Stimulated activated memory B cell treated with anti-CD40 and anti-IgM and Interleukin-4, amounts not matched to agents 10 μg/mL and 1 μg/mL and 100 μg/mL, for 72 hours (primary cell): ENCODE measurements at regions not wholly inside any gene's neighbourhood (a gene's known extent, or its start where the extent isn't known, plus 50 kb on each side); places are given as distances from the start of the nearest gene placed in this dataset.
"Not testable (repeated sequence)": the region's sequence is repeated elsewhere in the genome, so short reads cannot be mapped to it uniquely, and the experiment has no call there.

Experiments
- ATAC-seq: fragments of 150-1000 bp; cut with Tn5 transposase; 2 replicates; pipeline ENCODE4 v1.10.0; 2021
- H3K27ac Mint-ChIP-seq: one replicate; pipeline ENCODE4 v1.8.0; 2022; ENCODE audit warnings: mild to moderate bottlenecking, mixed read lengths
- H3K27me3 Mint-ChIP-seq: one replicate; pipeline ENCODE4 v1.8.0; 2022; ENCODE audit warnings: mixed read lengths
- H3K36me3 Mint-ChIP-seq: one replicate; pipeline ENCODE4 v1.8.0; 2022; ENCODE audit warnings: mixed read lengths
- H3K4me1 Mint-ChIP-seq: one replicate; pipeline ENCODE4 v1.8.0; 2022; ENCODE audit warnings: mixed read lengths
- H3K4me3 Mint-ChIP-seq: one replicate; pipeline ENCODE4 v1.8.0; 2022; ENCODE audit warnings: mild to moderate bottlenecking, moderate library complexity, mixed read lengths
- H3K9me3 Mint-ChIP-seq: one replicate; pipeline ENCODE4 v1.8.0; 2022; ENCODE audit warnings: mixed read lengths

DNA sequence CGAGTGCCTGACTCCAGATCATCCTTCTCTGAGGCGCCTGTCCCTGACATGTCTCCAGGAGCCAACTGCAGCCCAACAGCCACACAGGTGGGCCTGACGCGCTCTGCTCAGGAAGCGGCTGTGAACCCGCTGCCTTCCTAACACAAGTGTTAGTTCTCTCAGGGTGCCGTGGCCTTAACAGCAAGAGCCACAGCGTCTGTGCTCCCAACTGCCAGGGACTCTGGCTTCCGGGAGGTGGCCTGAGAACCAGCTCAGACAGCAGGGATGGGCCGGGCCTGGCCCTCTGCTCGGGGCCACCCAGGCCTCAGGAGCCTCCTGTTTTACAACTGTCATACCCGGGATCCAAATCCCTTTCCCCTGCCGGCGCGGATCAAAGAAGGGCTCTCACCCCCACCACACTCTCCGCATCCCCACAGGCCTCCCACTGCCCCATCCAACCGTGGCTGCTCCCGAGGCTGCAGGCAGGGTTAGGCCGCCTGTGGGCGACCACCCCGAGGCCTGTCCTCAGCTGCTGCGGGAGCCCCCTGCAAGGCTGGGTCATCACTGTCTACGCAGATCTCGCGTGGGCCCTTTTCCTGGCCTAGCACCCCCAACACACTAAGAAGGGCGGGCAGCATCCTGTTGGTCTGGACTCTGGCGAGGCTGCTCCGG is 114.2 kb upstream of the ZNF236 start:
- no peaks in the 10 kb centered on the region for H3K36me3 Mint-ChIP-seq
- no peak for ATAC-seq
- no peaks in the 10 kb centered on the region for H3K27me3 Mint-ChIP-seq
- H3K9me3 Mint-ChIP-seq = no peaks in the 10 kb centered on the region
- no peak overlapping the region for H3K4me3 Mint-ChIP-seq
- H3K27ac Mint-ChIP-seq = no peak overlapping the region
- H3K4me1 Mint-ChIP-seq = no peaks in the 10 kb centered on the region

- no peak for ATAC-seq
- H3K27me3 Mint-ChIP-seq = no peaks in the 10 kb centered on the region
- no peaks in the 10 kb centered on the region for H3K4me1 Mint-ChIP-seq
- no peak overlapping the region for H3K4me3 Mint-ChIP-seq
- no peaks in the 10 kb centered on the region for H3K36me3 Mint-ChIP-seq
- no peak overlapping the region for H3K27ac Mint-ChIP-seq
- no peaks in the 10 kb centered on the region for H3K9me3 Mint-ChIP-seq
Observed at GRCh38 chr18:76707534-76707933, 114.8 kb upstream of the ZNF236 start.

DNA sequence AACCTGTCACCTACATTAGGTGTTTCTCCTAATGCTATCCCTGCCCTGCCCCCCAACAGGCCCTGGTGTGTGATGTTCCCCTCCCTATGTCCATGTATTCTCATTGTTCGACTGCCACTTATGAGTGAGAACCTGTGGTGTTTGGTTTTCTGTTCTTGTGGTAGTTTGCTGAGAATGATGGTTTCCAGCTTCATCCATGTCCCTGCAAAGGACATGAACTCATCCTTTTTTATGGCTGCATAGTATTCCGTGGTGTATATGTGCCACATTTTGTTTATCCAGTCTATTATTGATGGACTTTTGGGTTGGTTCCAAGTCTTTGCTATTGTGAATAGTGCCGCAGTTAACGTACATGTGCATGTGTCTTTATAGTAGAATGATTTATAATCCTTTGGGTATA is 117.8 kb upstream of the ZNF236 start:
- not testable (repeated sequence) for H3K36me3 Mint-ChIP-seq, H3K9me3 Mint-ChIP-seq, H3K4me1 Mint-ChIP-seq, H3K27ac Mint-ChIP-seq, H3K4me3 Mint-ChIP-seq, H3K27me3 Mint-ChIP-seq, ATAC-seq

DNA sequence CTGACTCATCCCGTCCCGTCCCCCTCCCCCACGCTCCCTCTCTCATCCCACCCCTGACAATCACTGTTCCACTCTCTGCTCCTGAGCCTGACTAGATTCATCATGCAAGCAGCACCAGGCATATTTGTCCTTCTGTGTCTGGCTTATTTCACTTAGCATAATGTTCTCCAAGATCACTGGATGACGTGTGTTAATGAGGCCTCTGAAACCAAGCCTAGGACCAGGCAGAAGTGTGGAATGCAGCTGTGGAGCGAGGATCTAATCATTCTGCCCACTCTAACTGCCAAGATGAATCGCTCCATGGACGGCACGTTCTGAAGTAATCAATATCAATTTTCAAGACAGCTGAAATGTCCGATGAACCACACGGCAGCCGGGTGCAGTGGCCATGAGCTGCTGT is 122.4 kb upstream of the ZNF236 start:
- Mint-ChIP-seq H3K36me3 (no peaks in the 10 kb centered on the region), H3K4me1 (no peaks in the 10 kb centered on the region), H3K27me3 (peaks cover 45% of the 10 kb centered on the region), H3K9me3 (no peaks in the 10 kb centered on the region), H3K27ac (no peak overlapping the region), H3K4me3 (no peak overlapping the region)
- no peak for ATAC-seq

DNA sequence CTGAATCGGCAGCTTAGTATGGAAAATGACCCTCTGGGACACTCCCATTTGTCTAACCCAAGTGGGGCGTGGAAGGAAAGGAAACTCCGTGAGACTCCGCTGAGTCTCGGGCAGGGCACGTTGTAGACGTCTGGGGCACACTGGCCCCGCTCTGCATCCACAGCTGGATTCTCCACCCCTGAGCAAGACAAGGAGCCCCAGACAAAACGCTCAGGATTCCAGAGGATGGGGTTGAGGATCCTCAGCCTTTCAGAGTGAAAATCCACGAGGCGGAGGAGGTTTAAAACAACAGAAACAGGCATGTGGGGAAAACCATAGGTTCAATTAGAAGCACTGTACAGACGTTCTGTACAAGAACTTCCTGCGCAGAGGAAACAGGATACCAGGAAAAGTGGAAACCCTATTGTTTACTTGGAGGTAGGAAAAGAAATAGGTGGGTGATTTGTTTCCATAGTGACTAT is 124.9 kb upstream of the ZNF236 start:
- no peak for ATAC-seq
- Mint-ChIP-seq H3K4me1 (no peaks in the 10 kb centered on the region), H3K27me3 (peaks cover 45% of the 10 kb centered on the region), H3K27ac (no peak overlapping the region), H3K36me3 (no peaks in the 10 kb centered on the region), H3K9me3 (no peaks in the 10 kb centered on the region), H3K4me3 (no peak overlapping the region)

DNA sequence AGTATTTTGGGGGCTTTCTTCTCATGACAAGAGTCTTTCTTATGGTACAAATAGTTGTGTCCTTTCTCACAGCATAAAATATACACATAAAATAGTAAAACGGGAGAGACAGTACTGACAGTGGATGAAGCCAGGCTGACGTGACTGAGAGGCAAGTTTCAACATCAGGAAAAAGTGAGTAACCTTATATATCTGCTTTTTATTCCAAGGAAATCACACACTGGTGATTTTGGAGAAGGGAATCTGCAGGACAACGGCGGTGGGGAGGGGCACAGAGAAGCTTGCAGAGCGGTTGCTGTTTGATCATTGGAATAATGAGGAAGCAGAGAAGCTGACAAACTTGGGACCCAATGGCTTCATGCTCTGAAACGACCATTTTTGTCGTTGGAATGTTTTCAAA is 130.6 kb upstream of the ZNF236 start:
- H3K4me3 Mint-ChIP-seq = no peak overlapping the region
- peaks cover 36% of the 10 kb centered on the region for H3K27me3 Mint-ChIP-seq
- ATAC-seq = no peak
- no peaks in the 10 kb centered on the region for H3K36me3 Mint-ChIP-seq
- no peaks in the 10 kb centered on the region for H3K9me3 Mint-ChIP-seq
- peaks cover 4% of the 10 kb centered on the region for H3K4me1 Mint-ChIP-seq
- no peak overlapping the region for H3K27ac Mint-ChIP-seq

DNA sequence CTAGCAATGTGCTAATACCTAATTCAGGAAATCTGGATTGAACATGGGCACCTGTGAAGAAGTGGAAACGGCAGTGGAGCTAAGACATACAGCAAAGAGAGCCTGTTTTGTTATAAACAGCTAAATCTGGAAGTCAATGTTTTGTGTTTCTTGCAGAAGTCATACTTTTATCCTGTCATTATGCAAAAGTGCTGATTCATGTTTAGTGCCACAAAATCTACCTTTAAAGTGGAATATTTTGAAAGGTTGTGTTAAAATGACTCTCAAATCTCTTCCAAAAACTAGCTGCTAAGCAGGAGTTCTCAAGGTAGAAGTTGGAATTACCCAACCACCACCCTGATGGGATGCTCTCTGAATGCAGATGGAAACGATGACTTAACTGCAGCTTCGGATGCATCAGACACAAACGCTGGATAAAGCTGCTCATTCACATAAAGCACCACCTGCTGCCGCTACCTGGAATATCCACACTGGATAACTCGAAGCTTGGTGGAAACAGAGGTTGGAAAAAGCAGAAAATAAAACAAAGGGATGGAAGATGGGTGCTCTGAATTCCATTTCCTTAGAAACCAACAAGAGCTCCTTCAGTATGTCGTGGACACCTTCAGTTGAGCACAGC is 132.6 kb upstream of the ZNF236 start:
- ATAC-seq = no peak
- Mint-ChIP-seq H3K4me3 (no peak overlapping the region), H3K4me1 (peaks cover 8% of the 10 kb centered on the region), H3K27ac (no peak overlapping the region), H3K36me3 (no peaks in the 10 kb centered on the region), H3K9me3 (no peaks in the 10 kb centered on the region), H3K27me3 (peaks cover 32% of the 10 kb centered on the region)

DNA sequence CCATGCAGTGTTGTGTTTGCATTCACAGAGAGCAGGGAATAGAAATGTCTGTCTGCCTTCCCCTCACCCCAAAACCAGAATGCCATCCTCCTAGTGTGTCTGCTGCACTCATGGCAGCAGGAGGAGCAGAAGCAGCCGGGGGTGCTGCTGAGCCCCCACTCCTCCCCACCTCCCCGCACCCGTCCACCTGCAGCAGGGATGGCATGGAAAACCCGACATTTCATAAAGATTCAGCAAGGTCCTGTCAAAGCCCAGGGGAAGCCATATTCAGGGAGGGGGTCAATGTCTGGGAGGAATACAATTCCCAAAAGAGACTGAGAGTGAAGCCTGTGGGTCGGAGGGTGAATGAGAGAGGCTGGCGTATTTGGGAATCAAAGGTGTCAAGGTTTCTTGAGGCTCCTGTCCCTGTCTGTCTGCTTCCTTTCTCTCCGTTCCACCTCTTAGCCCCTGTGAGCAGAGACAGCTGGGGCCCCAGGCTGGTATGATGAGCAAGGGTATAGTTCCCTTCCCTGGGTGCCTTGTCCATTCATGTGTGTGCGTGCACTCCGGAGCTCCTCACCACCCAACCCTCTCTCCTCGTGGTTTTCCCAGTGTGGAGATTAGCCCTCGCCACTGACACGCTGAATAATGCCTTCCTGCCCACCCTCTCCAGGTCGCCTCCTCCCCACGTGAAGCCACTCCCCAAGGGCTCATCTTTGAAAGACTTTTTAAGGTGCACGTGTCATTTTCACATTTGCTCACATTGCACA is 133.5 kb upstream of the ZNF236 start:
- H3K36me3 Mint-ChIP-seq = no peaks in the 10 kb centered on the region
- no peak overlapping the region for H3K27ac Mint-ChIP-seq
- H3K27me3 Mint-ChIP-seq = peaks cover 32% of the 10 kb centered on the region
- ATAC-seq = no peak
- H3K4me1 Mint-ChIP-seq = peaks cover 8% of the 10 kb centered on the region
- no peak overlapping the region for H3K4me3 Mint-ChIP-seq
- no peaks in the 10 kb centered on the region for H3K9me3 Mint-ChIP-seq

GRCh38 chr18:76687304-76687962 is 134.9 kb upstream of the ZNF236 start:
- Mint-ChIP-seq H3K4me3 (no peak overlapping the region), H3K27ac (no peak overlapping the region), H3K27me3 (peaks cover 36% of the 10 kb centered on the region), H3K36me3 (no peaks in the 10 kb centered on the region), H3K4me1 (peaks cover 8% of the 10 kb centered on the region), H3K9me3 (no peaks in the 10 kb centered on the region)
- ATAC-seq = peak; percentile 14

DNA sequence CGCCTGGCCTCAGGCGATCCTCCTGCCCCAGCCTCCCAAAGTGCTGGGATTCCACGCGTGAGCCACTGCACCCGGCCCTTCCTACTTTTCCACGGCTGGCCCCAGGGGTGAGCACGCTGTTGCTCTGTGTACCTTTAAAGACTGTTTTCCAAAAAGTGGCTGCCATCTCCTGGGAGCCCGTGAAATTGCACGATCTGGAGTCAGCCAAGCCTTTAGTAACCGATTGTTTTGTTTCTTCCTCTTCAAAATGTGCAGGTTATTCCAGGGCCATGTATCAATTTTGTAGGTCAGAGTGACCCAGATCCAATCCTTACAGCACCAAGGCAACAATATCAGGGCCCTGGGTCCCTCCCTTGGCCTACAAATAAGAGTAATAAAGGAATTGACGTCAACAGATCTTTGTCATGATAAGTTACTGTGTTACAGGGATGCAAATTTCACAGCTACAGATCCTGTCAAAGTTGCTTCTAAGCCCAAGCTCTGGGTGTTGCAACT is 135.6 kb upstream of the ZNF236 start:
- Mint-ChIP-seq H3K4me3 (no peak overlapping the region), H3K36me3 (no peaks in the 10 kb centered on the region), H3K27ac (no peak overlapping the region), H3K9me3 (no peaks in the 10 kb centered on the region), H3K27me3 (peaks cover 41% of the 10 kb centered on the region), H3K4me1 (peaks cover 8% of the 10 kb centered on the region)
- ATAC-seq = no peak

- Mint-ChIP-seq H3K9me3 (no peaks in the 10 kb centered on the region), H3K4me1 (peaks cover 8% of the 10 kb centered on the region), H3K4me3 (no peak overlapping the region), H3K27me3 (peaks cover 41% of the 10 kb centered on the region), H3K36me3 (no peaks in the 10 kb centered on the region), H3K27ac (no peak overlapping the region)
- no peak for ATAC-seq
Observed at GRCh38 chr18:76685860-76686259, 136.5 kb upstream of the ZNF236 start.

GRCh38 chr18:76685402-76685801 is 137.0 kb upstream of the ZNF236 start:
- ATAC-seq = no peak

GRCh38 chr18:76684265-76684664 is 138.1 kb upstream of the ZNF236 start:
- no peaks in the 10 kb centered on the region for H3K36me3 Mint-ChIP-seq
- H3K27me3 Mint-ChIP-seq = peaks cover 38% of the 10 kb centered on the region
- no peak for ATAC-seq
- no peak overlapping the region for H3K4me3 Mint-ChIP-seq
- H3K9me3 Mint-ChIP-seq = no peaks in the 10 kb centered on the region
- peaks cover 8% of the 10 kb centered on the region for H3K4me1 Mint-ChIP-seq
- H3K27ac Mint-ChIP-seq = no peak overlapping the region

More at GRCh38 chr18:76685402-76685801, 137.0 kb upstream of the ZNF236 start:
- Mint-ChIP-seq H3K4me3 (no peak overlapping the region), H3K27me3 (peaks cover 41% of the 10 kb centered on the region), H3K9me3 (no peaks in the 10 kb centered on the region), H3K27ac (no peak overlapping the region), H3K36me3 (no peaks in the 10 kb centered on the region), H3K4me1 (peaks cover 8% of the 10 kb centered on the region)

- no peak overlapping the region for H3K4me3 Mint-ChIP-seq
- ATAC-seq = no peak
- H3K27ac Mint-ChIP-seq = no peak overlapping the region
- no peaks in the 10 kb centered on the region for H3K9me3 Mint-ChIP-seq
- H3K27me3 Mint-ChIP-seq = peaks cover 17% of the 10 kb centered on the region
- H3K4me1 Mint-ChIP-seq = no peaks in the 10 kb centered on the region
- H3K36me3 Mint-ChIP-seq = no peaks in the 10 kb centered on the region
Observed at GRCh38 chr18:76679945-76680344, 142.4 kb upstream of the ZNF236 start.

- no peak overlapping the region for H3K4me3 Mint-ChIP-seq
- H3K9me3 Mint-ChIP-seq = no peaks in the 10 kb centered on the region
- H3K27ac Mint-ChIP-seq = no peak overlapping the region
- no peaks in the 10 kb centered on the region for H3K4me1 Mint-ChIP-seq
- no peak for ATAC-seq
- no peaks in the 10 kb centered on the region for H3K36me3 Mint-ChIP-seq
- H3K27me3 Mint-ChIP-seq = peaks cover 18% of the 10 kb centered on the region
Observed at GRCh38 chr18:76679259-76679658, 143.1 kb upstream of the ZNF236 start.
